WTC11 (cell line): ENCODE measurements at regions not wholly inside any gene's neighbourhood (a gene's known extent, or its start where the extent isn't known, plus 50 kb on each side); places are given as distances from the start of the nearest gene placed in this dataset.

Experiments
- ATAC-seq: fragments of 200-7000 bp; cut with Tn5 transposase; 2 replicates; pipeline ENCODE4 v1.10.0; 2021; ENCODE audit warnings: mild to moderate bottlenecking, moderate library complexity
- CTCF ChIA-PET: fragments of 300-600 bp; sonication (Branson Sonifier 250); formaldehyde crosslinking; loops from one replicate; lab custom pipeline; 2021; ENCODE audit warnings: antibody characterized with exemption; lab: Charles Lee
- POLR2A ChIA-PET: fragments of 350-600 bp; sonication (Branson Sonifier 250); formaldehyde crosslinking; loops from one replicate; lab custom pipeline; 2021; ENCODE audit warnings: antibody characterized with exemption; lab: Charles Lee
- DNase-seq: peaks from one replicate; pipeline ENCODE4 v3.0.0; 2021; ENCODE audit warnings: low spot score
- H3K27ac Mint-ChIP-seq: 2 replicates; pipeline ENCODE4 v1.8.0; 2021; ENCODE audit warnings: mixed read lengths
- H3K27me3 Mint-ChIP-seq: 2 replicates; pipeline ENCODE4 v1.8.0; 2021; ENCODE audit warnings: low read depth, mild to moderate bottlenecking, moderate library complexity, mixed read lengths
- H3K36me3 Mint-ChIP-seq: 2 replicates; pipeline ENCODE4 v1.8.0; 2021; ENCODE audit warnings: mixed read lengths
- H3K4me1 Mint-ChIP-seq: 2 replicates; pipeline ENCODE4 v1.8.0; 2022; ENCODE audit warnings: mixed read lengths
- H3K4me3 Mint-ChIP-seq: 2 replicates; pipeline ENCODE4 v1.8.0; 2021; ENCODE audit warnings: mild to moderate bottlenecking, moderate library complexity, mixed read lengths
- H3K9me3 Mint-ChIP-seq: 2 replicates; pipeline ENCODE4 v1.8.0; 2021; ENCODE audit warnings: mixed read lengths
- ARID4B ChIP-seq: sonication (generic); formaldehyde crosslinking; IDR thresholded peaks from 2 replicates; pipeline ENCODE4 v1.8.0; 2023; ENCODE audit warnings: missing genetic modification reagents, mild to moderate bottlenecking, borderline replicate concordance
- ATF1 ChIP-seq: sonication (generic); formaldehyde crosslinking; IDR thresholded peaks from 2 replicates; pipeline ENCODE4 v1.8.1; 2023; ENCODE audit warnings: mild to moderate bottlenecking, moderate library complexity, missing genetic modification reagents
- ATF3 ChIP-seq: sonication (generic); formaldehyde crosslinking; conservative IDR thresholded peaks from 2 replicates; pipeline ENCODE4 v1.8.1; 2022; ENCODE audit warnings: mild to moderate bottlenecking, missing genetic modification reagents
- E2F1 ChIP-seq: sonication (generic); formaldehyde crosslinking; IDR thresholded peaks from 2 replicates; pipeline ENCODE4 v1.8.0; 2022; ENCODE audit warnings: mild to moderate bottlenecking, missing genetic modification reagents
- ELF4 ChIP-seq: sonication (generic); formaldehyde crosslinking; IDR thresholded peaks from 2 replicates; pipeline ENCODE4 v1.8.1; 2022; ENCODE audit warnings: low read depth, mild to moderate bottlenecking, moderate library complexity, missing genetic modification reagents
- FOXP4 ChIP-seq: sonication (generic); formaldehyde crosslinking; IDR thresholded peaks from 2 replicates; pipeline ENCODE4 v1.8.0; 2022; ENCODE audit warnings: mild to moderate bottlenecking, missing genetic modification reagents
- HMGXB4 ChIP-seq: sonication (generic); formaldehyde crosslinking; IDR thresholded peaks from 2 replicates; pipeline ENCODE4 v1.8.1; 2023; ENCODE audit warnings: mild to moderate bottlenecking, moderate library complexity, missing genetic modification reagents
- JAZF1 ChIP-seq: fragments of 250-450 bp; sonication (Bioruptor Pico); IDR thresholded peaks from 2 replicates; pipeline ENCODE4 v1.9.0; 2021; ENCODE audit warnings: moderate library complexity, mild to moderate bottlenecking, inconsistent platforms
- JUN ChIP-seq: sonication (generic); formaldehyde crosslinking; IDR thresholded peaks from 2 replicates; pipeline ENCODE4 v1.8.0; 2023; ENCODE audit warnings: mild to moderate bottlenecking, missing genetic modification reagents
- MLX ChIP-seq: sonication (generic); formaldehyde crosslinking; IDR thresholded peaks from 2 replicates; pipeline ENCODE4 v1.8.1; 2023; ENCODE audit warnings: mild to moderate bottlenecking, missing genetic modification reagents, moderate library complexity
- NR2C2 ChIP-seq: sonication (generic); formaldehyde crosslinking; IDR thresholded peaks from 2 replicates; pipeline ENCODE4 v1.8.0; 2022; ENCODE audit warnings: mild to moderate bottlenecking, missing genetic modification reagents
- OVOL2 ChIP-seq: fragments of 250-450 bp; sonication (Bioruptor Pico); IDR thresholded peaks from 2 replicates; pipeline ENCODE4 v1.9.0; 2021; ENCODE audit warnings: mild to moderate bottlenecking, borderline replicate concordance
- SP1 ChIP-seq: sonication (generic); formaldehyde crosslinking; conservative IDR thresholded peaks from 2 replicates; pipeline ENCODE4 v1.8.1; 2022; ENCODE audit warnings: missing genetic modification reagents
- STAT6 ChIP-seq: sonication (generic); formaldehyde crosslinking; conservative IDR thresholded peaks from 2 replicates; pipeline ENCODE4 v1.8.1; 2023; ENCODE audit warnings: mild to moderate bottlenecking, low read depth, missing genetic modification reagents, moderate library complexity
- TP53 ChIP-seq: sonication (generic); formaldehyde crosslinking; IDR thresholded peaks from 2 replicates; pipeline ENCODE4 v1.8.1; 2023; ENCODE audit warnings: mild to moderate bottlenecking, missing genetic modification reagents
- ZNF281 ChIP-seq: sonication (generic); formaldehyde crosslinking; IDR thresholded peaks from 2 replicates; pipeline ENCODE4 v1.8.0; 2023; ENCODE audit warnings: mild to moderate bottlenecking, missing genetic modification reagents
- ZNF317 ChIP-seq: sonication (generic); formaldehyde crosslinking; IDR thresholded peaks from 2 replicates; pipeline ENCODE4 v1.8.1; 2023; ENCODE audit warnings: low read depth, mild to moderate bottlenecking, moderate library complexity, missing genetic modification reagents, borderline replicate concordance

- Mint-ChIP-seq H3K4me1 (peaks cover 82% of the 10 kb centered on the region), H3K27ac (peak overlapping the region; percentile 36; the same call in 1 of the 2 replicates), H3K27me3 (peaks cover 1% of the 10 kb centered on the region; the same call in 1 of the 2 replicates), H3K36me3 (no peaks in the 10 kb centered on the region), H3K9me3 (no peaks in the 10 kb centered on the region; the same call in 1 of the 2 replicates), H3K4me3 (no peak overlapping the region)
- no peak for DNase-seq
- no peak for ATAC-seq
- ChIA-PET POLR2A (no interaction called here), CTCF (no interaction called here)
- TF ChIP-seq JAZF1 (CRISPR knock-in tag) (no peak), SP1 (no peak), FOXP4 (CRISPR knock-in tag) (no peak), TP53 (CRISPR knock-in tag) (no peak), E2F1 (CRISPR knock-in tag) (no peak), NR2C2 (CRISPR knock-in tag) (no peak), ZNF317 (CRISPR knock-in tag) (no peak), HMGXB4 (CRISPR knock-in tag) (no peak), STAT6 (CRISPR knock-in tag) (no peak), ATF1 (no peak), ARID4B (CRISPR knock-in tag) (no peak), ZNF281 (CRISPR knock-in tag) (no peak), MLX (CRISPR knock-in tag) (no peak), JUN (no peak), ATF3 (CRISPR knock-in tag) (no peak), OVOL2 (no peak), ELF4 (CRISPR knock-in tag) (no peak)
These were observed 133.3 kb downstream of the TBX5 start for GRCh38 chr12:114272605-114273004.
